RWPE1 (cell line): ENCODE measurements at regions not wholly inside any gene's neighbourhood (a gene's known extent, or its start where the extent isn't known, plus 50 kb on each side); places are given as distances from the start of the nearest gene placed in this dataset.

Experiments
- CTCF ChIA-PET: fragments of 350-600 bp; sonication (Branson Sonifier 250); formaldehyde crosslinking; extraction: SDS; loops from one replicate; lab custom pipeline; 2021; lab: Yijun Ruan, JAX
- POLR2A ChIA-PET: fragments of 400-600 bp; formaldehyde crosslinking; extraction: SDS; loops from one replicate; lab custom pipeline; 2020; ENCODE audit warnings: antibody characterized with exemption; ENCODE audit not compliant: low non-redundant PET; lab: Yijun Ruan, JAX
- DNase-seq: peaks from one replicate; pipeline ENCODE4 v3.0.0; 2012; ENCODE audit warnings: low spot score
- H3K27ac ChIP-seq: fragments of 450-650 bp; 2 replicates; pipeline ENCODE4 v1.5.1; 2017
- CTCF ChIP-seq: fragments of 450-650 bp; conservative IDR thresholded peaks from 2 replicates; pipeline ENCODE4 v1.5.1; 2017; ENCODE audit warnings: low read depth, mild to moderate bottlenecking

GRCh38 chr15:62264196-62264595 lies 99.1 kb upstream of the C2CD4B start:
- ChIA-PET CTCF (interaction anchor here (0.7 to 1.0 kb wide), 2 partner anchors 10 to 1587 kb away, joined by 3 to 4 read pairs; no protein-coding TSS in a partner anchor), POLR2A (no interaction called here)
- no peak for DNase-seq
- H3K27ac ChIP-seq: no peak overlapping the region
- no peak for TF ChIP-seq CTCF

DNA sequence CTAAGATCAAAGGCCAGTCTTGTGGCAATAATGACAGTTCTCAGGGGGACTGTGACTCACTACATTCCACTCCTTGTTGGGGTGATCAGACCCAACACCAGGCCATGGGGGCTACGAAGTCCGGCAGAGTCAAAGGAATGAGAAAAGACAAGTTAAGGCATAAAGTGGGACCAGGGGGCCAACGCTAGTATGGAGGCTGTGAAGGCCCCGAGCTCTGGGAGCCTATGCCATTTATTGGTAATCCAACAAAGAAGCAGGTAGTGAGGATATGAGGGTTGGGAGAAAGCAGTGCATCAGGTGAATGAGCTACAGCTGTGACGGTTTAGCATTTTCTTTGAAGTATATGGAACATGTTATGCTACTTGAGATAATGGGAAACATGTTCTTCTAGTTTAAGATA lies 104.4 kb upstream of the C2CD4B start:
- CTCF ChIA-PET: no interaction called here
- POLR2A ChIA-PET: no interaction called here
- H3K27ac ChIP-seq: no peak overlapping the region
- DNase-seq: no peak
- TF ChIP-seq CTCF: no peak

GRCh38 chr15:62270216-62270921 lies 105.3 kb upstream of the C2CD4B start:
- CTCF ChIA-PET: no interaction called here
- DNase-seq: no peak
- no peak for TF ChIP-seq CTCF
- H3K27ac ChIP-seq: no peak overlapping the region
- POLR2A ChIA-PET: no interaction called here

DNA sequence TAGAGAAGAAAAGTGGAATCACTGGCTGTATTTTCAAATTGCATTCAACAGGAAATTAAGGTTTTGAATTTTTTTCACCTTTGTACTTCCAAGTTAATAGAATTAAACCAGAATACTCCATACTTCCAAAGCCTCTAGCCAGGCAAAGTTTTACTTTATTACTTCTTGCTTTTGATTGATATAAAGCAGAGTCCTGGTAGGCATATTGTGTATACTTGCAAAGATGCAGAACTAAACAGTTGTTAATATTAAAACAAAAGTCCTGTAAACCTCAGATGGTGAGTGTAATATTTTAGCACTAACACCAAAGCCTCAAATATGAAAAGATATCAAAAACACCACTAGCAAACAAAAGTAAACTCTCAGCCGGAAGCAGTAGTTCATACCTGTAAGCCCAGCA lies 107.2 kb upstream of the C2CD4B start:
- POLR2A ChIA-PET: no interaction called here
- DNase-seq: no peak
- TF ChIP-seq CTCF: no peak
- CTCF ChIA-PET: no interaction called here
- H3K27ac ChIP-seq: no peak overlapping the region

GRCh38 chr15:62275831-62276230 lies 110.7 kb upstream of the C2CD4B start:
- POLR2A ChIA-PET: no interaction called here
- no peak for TF ChIP-seq CTCF
- no peak for DNase-seq
- CTCF ChIA-PET: no interaction called here
- no peak overlapping the region for H3K27ac ChIP-seq

GRCh38 chr15:62277816-62278394 lies 112.8 kb upstream of the C2CD4B start:
- TF ChIP-seq CTCF: no peak
- no peak overlapping the region for H3K27ac ChIP-seq
- CTCF ChIA-PET: interaction anchor here (0.6 kb wide), 1 partner anchor 41 kb away, joined by 3 read pairs; no protein-coding TSS in a partner anchor
- DNase-seq: no peak
- POLR2A ChIA-PET: no interaction called here
